ENCODE measurements at regions not wholly inside any gene's neighbourhood (a gene's known extent, or its start where the extent isn't known, plus 50 kb on each side); places are given as distances from the start of the nearest gene placed in this dataset.

- H2BK12ac ChIP-seq (ENCODE audit: low read depth, low read length) = no peak overlapping the region
- no peak overlapping the region for H4K5ac ChIP-seq (ENCODE audit: insufficient read length, low read depth, low read length)
- POLR2A ChIA-PET (ENCODE audit: partially characterized antibody) = no interaction called here
- TF ChIP-seq EGR1 (IDR thresholded peaks at IDR 0.05; ENCODE audit: borderline replicate concordance, low read depth, low read length) (no peak), SIN3A (conservative IDR thresholded peaks at IDR 0.05 in 1 of 2, IDR thresholded peaks at IDR 0.05 in 1 of 2; ENCODE audit: low read depth in 1 of 2, low read length in 2 of 2) (no peak), FOSL1 (IDR thresholded peaks at IDR 0.05; ENCODE audit: insufficient read depth, low read depth, low read length) (no peak), MAFK (IDR thresholded peaks at IDR 0.05; ENCODE audit: low read depth, low read length) (no peak), SP2 (IDR thresholded peaks at IDR 0.05; ENCODE audit: low read length) (no peak), CHD2 (IDR thresholded peaks at IDR 0.05; ENCODE audit: low read length) (no peak), HDAC2 (IDR thresholded peaks at IDR 0.05; ENCODE audit: borderline replicate concordance in 1 of 2, low read depth in 2 of 2, low read length in 2 of 2) (no peak)
- TF ChIP-seq, protein P1, sequence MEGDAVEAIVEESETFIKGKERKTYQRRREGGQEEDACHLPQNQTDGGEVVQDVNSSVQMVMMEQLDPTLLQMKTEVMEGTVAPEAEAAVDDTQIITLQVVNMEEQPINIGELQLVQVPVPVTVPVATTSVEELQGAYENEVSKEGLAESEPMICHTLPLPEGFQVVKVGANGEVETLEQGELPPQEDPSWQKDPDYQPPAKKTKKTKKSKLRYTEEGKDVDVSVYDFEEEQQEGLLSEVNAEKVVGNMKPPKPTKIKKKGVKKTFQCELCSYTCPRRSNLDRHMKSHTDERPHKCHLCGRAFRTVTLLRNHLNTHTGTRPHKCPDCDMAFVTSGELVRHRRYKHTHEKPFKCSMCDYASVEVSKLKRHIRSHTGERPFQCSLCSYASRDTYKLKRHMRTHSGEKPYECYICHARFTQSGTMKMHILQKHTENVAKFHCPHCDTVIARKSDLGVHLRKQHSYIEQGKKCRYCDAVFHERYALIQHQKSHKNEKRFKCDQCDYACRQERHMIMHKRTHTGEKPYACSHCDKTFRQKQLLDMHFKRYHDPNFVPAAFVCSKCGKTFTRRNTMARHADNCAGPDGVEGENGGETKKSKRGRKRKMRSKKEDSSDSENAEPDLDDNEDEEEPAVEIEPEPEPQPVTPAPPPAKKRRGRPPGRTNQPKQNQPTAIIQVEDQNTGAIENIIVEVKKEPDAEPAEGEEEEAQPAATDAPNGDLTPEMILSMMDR (IDR thresholded peaks at IDR 0.05; ENCODE audit: control extremely low read depth in 1 of 3, insufficient read depth in 1 of 3, low read depth in 1 of 3, low read length in 3 of 3) = no peak
Measured at GRCh38 chr5:85849411-85849810, 768.3 kb upstream of the COX7C start.

More at GRCh38 chr5:85849411-85849810, 768.3 kb upstream of the COX7C start:
- no peaks in the 10 kb centered on the region for H3K79me2 ChIP-seq (ENCODE audit: control insufficient read depth in 1 of 2, insufficient read depth in 2 of 2, low read length in 2 of 2)
- no peak overlapping the region for H2BK120ac ChIP-seq (replicated peaks; ENCODE audit: low read depth, low read length)
- H3K4me2 ChIP-seq (ENCODE audit: insufficient read depth in 1 of 2, low read depth in 2 of 2, low read length in 2 of 2) = no peak overlapping the region
- DNase-seq (ENCODE audit: low read depth in 1 of 2, low spot score in 2 of 2) = no peak
- H3K4me1 ChIP-seq (replicated peaks in 1 of 4; ENCODE audit: control insufficient read depth in 3 of 4, insufficient read depth in 4 of 4, low read length in 3 of 4) = no peaks in the 10 kb centered on the region
- no peak for FAIRE-seq
- no peak overlapping the region for H3K4ac ChIP-seq (replicated peaks; ENCODE audit: insufficient read length, low read depth, low read length)
- no peak overlapping the region for H2AK5ac ChIP-seq (ENCODE audit: low read depth, low read length)
- H3K4me3 ChIP-seq (ENCODE audit: extremely low read depth in 1 of 4, insufficient read depth in 2 of 4, low read depth in 3 of 4, low read length in 4 of 4) = no peak overlapping the region
- H3K79me1 ChIP-seq (ENCODE audit: low read depth, low read length) = no peaks in the 10 kb centered on the region
- no peak overlapping the region for H3K14ac ChIP-seq (ENCODE audit: insufficient read length)
- peaks cover 0 to 6% of the 10 kb centered on the region in 2 experiments; a peak in 2 of 4 replicates for H3K9me3 ChIP-seq (ENCODE audit: insufficient read depth in 2 of 2, low read depth in 1 of 2, low read length in 1 of 2)
- no peak overlapping the region for H3K27ac ChIP-seq (ENCODE audit: low read depth, low read length)
- whole genome bisulfite sequencing, 2 experiments (ENCODE audit: extremely low coverage in 1 of 2, insufficient coverage in 1 of 2, insufficient read length in 1 of 2, insufficient replicate concordance in 2 of 2, low coverage in 1 of 2, low lambda C conversion rate in 2 of 2, missing lambda C conversion rate in 1 of 2) = 92% methylated on average over 4 of the region's 4 CpGs; no CpG with 5 or more reads in 1 of the 2 experiments
- H3K23me2 ChIP-seq (ENCODE audit: low read depth, low read length) = no peaks in the 10 kb centered on the region; the same call in 1 of the 2 replicates
- H3K23ac ChIP-seq (ENCODE audit: insufficient read length) = no peak overlapping the region
- no peaks in the 10 kb centered on the region for H3K36me3 ChIP-seq (ENCODE audit: control insufficient read depth in 2 of 4, insufficient read depth in 4 of 4, low read length in 3 of 4)
- H2AFZ ChIP-seq (ENCODE audit: low read length) = no peak overlapping the region
- no peak overlapping the region for H3K18ac ChIP-seq (ENCODE audit: extremely low read depth, low read length)
- no peak overlapping the region for H3K56ac ChIP-seq (replicated peaks; ENCODE audit: insufficient read length, low read depth, low read length)
- H2BK15ac ChIP-seq (ENCODE audit: low read length) = no peak overlapping the region
- H2BK20ac ChIP-seq (ENCODE audit: low read length) = no peak overlapping the region
- no peaks in the 10 kb centered on the region for H4K20me1 ChIP-seq (replicated peaks in 1 of 2; ENCODE audit: control insufficient read depth in 1 of 2, insufficient read depth in 2 of 2, low read length in 2 of 2)
- no peak overlapping the region for H3K9ac ChIP-seq (replicated peaks in 1 of 4; ENCODE audit: extremely low read depth in 1 of 4, low read depth in 3 of 4, low read length in 3 of 4)
- no peak overlapping the region for H4K8ac ChIP-seq (ENCODE audit: extremely low read depth, insufficient read depth, low read length)
- no peaks in the 10 kb centered on the region for H3K27me3 ChIP-seq (replicated peaks in 1 of 4; ENCODE audit: control insufficient read depth in 3 of 4, extremely low read depth in 1 of 4, insufficient read depth in 3 of 4, low read length in 3 of 4)
- CTCF ChIA-PET (ENCODE audit: partially characterized antibody) = no interaction called here
- no peak overlapping the region for H4K91ac ChIP-seq (replicated peaks; ENCODE audit: insufficient read length, low read length)
- no peak overlapping the region for H2BK5ac ChIP-seq (ENCODE audit: low read depth, low read length)

Measured in H1 (cell line).